OCI-LY7 (cell line): ENCODE measurements at regions not wholly inside any gene's neighbourhood (a gene's known extent, or its start where the extent isn't known, plus 50 kb on each side); places are given as distances from the start of the nearest gene placed in this dataset.

Experiments used
- CTCF ChIP-seq: fragments of 200-600 bp; sonication (generic); conservative IDR thresholded peaks from 2 replicates; pipeline ENCODE4 v1.5.1; 2014; ENCODE audit warnings: mild to moderate bottlenecking, antibody characterized with exemption, low read length, moderate library complexity, mixed read lengths
- EZH2phosphoT487 ChIP-seq: fragments of 200-600 bp; sonication (generic); IDR thresholded peaks from 2 replicates; pipeline ENCODE4 v1.6.1; 2018; ENCODE audit warnings: low read depth, borderline replicate concordance, mild to moderate bottlenecking, mixed run types, antibody characterized with exemption, low read length, moderate library complexity, mixed read lengths

- no peak for TF ChIP-seq CTCF
- no peak for TF ChIP-seq EZH2phosphoT487
These were observed 1590.8 kb downstream of the GRIK2 start for GRCh38 chr6:102984357-102984756.
